NB4 (cell line): ENCODE measurements at regions not wholly inside any gene's neighbourhood (a gene's known extent, or its start where the extent isn't known, plus 50 kb on each side); places are given as distances from the start of the nearest gene placed in this dataset.

Source experiments
- CTCF ChIP-seq: IDR thresholded peaks from one replicate; pipeline ENCODE4 v1.5.1; 2012; ENCODE audit warnings: low read depth, low read length
- MAX ChIP-seq: IDR thresholded peaks from 2 replicates; pipeline ENCODE4 v1.6.1; 2011; ENCODE audit warnings: low read depth, low read length
- MYC ChIP-seq: IDR thresholded peaks from 2 replicates; pipeline ENCODE4 v1.6.1; 2011; ENCODE audit warnings: low read depth, low read length
- POLR2A ChIP-seq: IDR thresholded peaks from 2 replicates; pipeline ENCODE4 v1.6.1; 2011; ENCODE audit warnings: mild to moderate bottlenecking; ENCODE audit not compliant: insufficient read length; ENCODE audit errors: extremely low read depth

- no peak for TF ChIP-seq MYC
- no peak for TF ChIP-seq CTCF
- TF ChIP-seq POLR2A, result no peak
- no peak for TF ChIP-seq MAX
These were observed 352.3 kb upstream of the TMPO start for GRCh38 chr12:98162906-98163678.
